ENCODE measurements at regions not wholly inside any gene's neighbourhood (a gene's known extent, or its start where the extent isn't known, plus 50 kb on each side); places are given as distances from the start of the nearest gene placed in this dataset.
"Not testable (repeated sequence)": the region's sequence is repeated elsewhere in the genome, so short reads cannot be mapped to it uniquely, and the experiment has no call there.

DNA sequence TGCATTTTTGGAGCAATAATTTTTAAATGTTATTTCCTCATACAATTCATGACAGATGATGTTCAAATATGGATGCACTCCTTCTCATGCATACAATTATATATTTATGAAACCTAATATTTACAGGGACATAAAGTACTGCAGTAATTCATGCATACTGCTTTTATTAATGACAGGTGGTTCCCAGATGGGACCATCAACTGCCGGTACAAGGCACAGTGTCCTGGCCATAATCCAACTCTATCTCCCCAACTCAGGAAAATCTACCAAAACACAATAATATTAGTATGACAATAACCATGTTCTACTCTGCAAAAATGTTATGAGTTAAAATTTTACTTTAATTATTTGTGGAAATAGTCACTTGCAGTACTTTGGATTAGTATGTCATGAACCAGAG is 77.8 kb downstream of the VIP start (continued):
- TF ChIP-seq ATF3 (IDR thresholded peaks at IDR 0.05) (no peak), YY1 (IDR thresholded peaks at IDR 0.05) (no peak), EGR1 (IDR thresholded peaks at IDR 0.05; ENCODE audit: low read depth in 2 of 2) (no peak)

DNA sequence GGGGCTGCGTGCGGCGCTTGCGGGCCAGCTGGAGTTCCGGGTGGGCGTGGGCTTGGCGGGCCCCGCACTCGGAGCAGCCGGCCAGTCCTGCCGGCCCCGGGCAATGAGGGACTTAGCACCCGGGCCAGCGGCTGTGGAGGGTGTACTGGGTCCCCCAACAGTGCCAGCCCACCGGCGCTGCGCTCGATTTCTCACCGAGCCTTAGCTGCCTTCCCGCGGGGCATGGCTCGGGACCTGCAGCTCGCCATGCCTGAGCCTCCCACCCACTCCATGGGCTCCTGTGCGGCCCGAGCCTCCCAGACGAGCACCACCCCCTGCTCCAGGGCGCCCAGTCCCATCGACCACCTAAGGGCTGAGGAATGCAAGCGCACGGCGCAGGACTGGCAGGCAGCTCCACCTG is 83.8 kb downstream of the VIP start:
- not testable (repeated sequence) for H3K36me3 ChIP-seq (ENCODE audit: control insufficient read depth in 4 of 4, insufficient read depth in 3 of 4, low read depth in 1 of 4, low read length in 3 of 4); H3K4me3 ChIP-seq (ENCODE audit: low read depth in 1 of 3, low read length in 3 of 3); H3K27ac ChIP-seq (ENCODE audit: low read depth in 1 of 2, low read length in 2 of 2); H3K9ac ChIP-seq (ENCODE audit: low read depth in 1 of 2, low read length in 2 of 2); H3K9me3 ChIP-seq (ENCODE audit: control insufficient read depth in 4 of 4, low read length in 3 of 4); H3K4me1 ChIP-seq (ENCODE audit: control insufficient read depth in 4 of 4, insufficient read depth in 4 of 4, low read length in 3 of 4); H3K27me3 ChIP-seq (ENCODE audit: control insufficient read depth in 4 of 4, insufficient read depth in 4 of 4, low read length in 3 of 4); DNase-seq (ENCODE audit: low spot score)
- 93% methylated on average over 31 of the region's 31 CpGs for WGBS

DNA sequence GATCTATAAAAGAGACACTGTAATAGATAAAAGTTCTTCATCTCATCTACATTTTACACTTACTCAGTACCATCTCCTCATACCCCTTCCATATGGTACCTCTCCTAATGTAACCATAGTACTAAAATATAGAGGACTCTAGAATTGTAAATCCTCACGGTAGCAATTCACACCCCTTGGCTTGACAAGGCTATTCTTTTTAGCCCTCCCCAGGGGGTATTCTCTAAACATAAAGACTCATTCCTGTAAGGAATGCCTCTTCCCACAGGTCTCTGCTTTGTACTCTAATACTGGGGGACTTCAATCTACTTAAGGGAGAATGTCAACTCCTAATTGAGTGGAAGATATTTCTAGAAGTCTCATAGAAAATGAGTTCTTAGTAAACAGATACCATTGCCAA is 85.9 kb downstream of the VIP start:
- Histone ChIP-seq H3K4me1 (ENCODE audit: control insufficient read depth in 4 of 4, insufficient read depth in 4 of 4, low read length in 3 of 4) (no peaks in the 10 kb centered on the region), H3K9me3 (ENCODE audit: control insufficient read depth in 4 of 4, low read length in 3 of 4) (no peaks in the 10 kb centered on the region), H3K9ac (ENCODE audit: low read depth in 1 of 2, low read length in 2 of 2) (no peak overlapping the region), H3K27me3 (ENCODE audit: control insufficient read depth in 4 of 4, insufficient read depth in 4 of 4, low read length in 3 of 4) (peaks cover 0 to 2% (median 0%) of the 10 kb centered on the region in 4 donors), H3K4me3 (ENCODE audit: low read depth in 1 of 3, low read length in 3 of 3) (no peak overlapping the region), H3K27ac (ENCODE audit: low read depth in 1 of 2, low read length in 2 of 2) (no peak overlapping the region), H3K36me3 (ENCODE audit: control insufficient read depth in 4 of 4, insufficient read depth in 3 of 4, low read depth in 1 of 4, low read length in 3 of 4) (no peaks in the 10 kb centered on the region)
- WGBS: 21% methylated on average over 1 of the region's 1 CpG
- DNase-seq (ENCODE audit: low spot score): no peak
- no peak for TF ChIP-seq HNF4A (conservative IDR thresholded peaks at IDR 0.05)
- TF ChIP-seq RXRA (IDR thresholded peaks at IDR 0.05): no peak
- TF ChIP-seq MAX (IDR thresholded peaks at IDR 0.05): no peak

GRCh38 chr6:152845421-152845820 is 94.8 kb downstream of the VIP start:
- H3K27ac ChIP-seq (ENCODE audit: low read depth in 1 of 2, low read length in 2 of 2): no peak overlapping the region
- no peaks in the 10 kb centered on the region for H3K36me3 ChIP-seq (ENCODE audit: control insufficient read depth in 4 of 4, insufficient read depth in 3 of 4, low read depth in 1 of 4, low read length in 3 of 4)
- H3K27me3 ChIP-seq (ENCODE audit: control insufficient read depth in 4 of 4, insufficient read depth in 4 of 4, low read length in 3 of 4): no peaks in the 10 kb centered on the region
- TF ChIP-seq TAF1 (conservative IDR thresholded peaks at IDR 0.05) (no peak), GABPA (IDR thresholded peaks at IDR 0.05 in 1 of 2, conservative IDR thresholded peaks at IDR 0.05 in 1 of 2) (no peak), YY1 (IDR thresholded peaks at IDR 0.05) (no peak), ZBTB33 (IDR thresholded peaks at IDR 0.05) (no peak)
- H3K9ac ChIP-seq (ENCODE audit: low read depth in 1 of 2, low read length in 2 of 2): no peak overlapping the region
- H3K4me3 ChIP-seq (ENCODE audit: low read depth in 1 of 3, low read length in 3 of 3): no peak overlapping the region
- H3K9me3 ChIP-seq (ENCODE audit: control insufficient read depth in 4 of 4, low read length in 3 of 4): peaks cover 0 to 3% (median 0%) of the 10 kb centered on the region in 4 donors
- H3K4me1 ChIP-seq (ENCODE audit: control insufficient read depth in 4 of 4, insufficient read depth in 4 of 4, low read length in 3 of 4): no peaks in the 10 kb centered on the region
- no peak for DNase-seq (ENCODE audit: low spot score)

DNA sequence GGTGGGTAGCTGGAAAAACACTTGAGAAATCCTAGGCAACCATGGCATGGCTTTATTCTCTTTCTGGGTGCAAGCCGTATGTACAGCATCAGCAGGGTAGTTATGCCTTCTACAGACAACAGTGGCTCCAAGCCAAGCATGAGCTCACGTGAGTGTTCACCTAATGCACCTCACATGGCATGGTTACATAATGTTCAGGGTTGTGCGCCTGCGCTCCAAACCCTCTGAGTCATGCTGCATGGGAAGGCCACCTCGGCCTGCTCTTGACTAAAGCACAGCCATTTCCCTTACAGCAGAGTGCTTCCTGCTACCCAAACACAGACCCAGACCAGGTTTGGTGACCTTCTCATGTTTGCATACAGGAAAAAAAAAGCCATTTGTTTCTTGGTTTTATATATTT is 96.2 kb downstream of the VIP start:
- Histone ChIP-seq H3K27me3 (ENCODE audit: control insufficient read depth in 4 of 4, insufficient read depth in 4 of 4, low read length in 3 of 4) (no peaks in the 10 kb centered on the region), H3K27ac (ENCODE audit: low read depth in 1 of 2, low read length in 2 of 2) (no peak overlapping the region), H3K36me3 (ENCODE audit: control insufficient read depth in 4 of 4, insufficient read depth in 3 of 4, low read depth in 1 of 4, low read length in 3 of 4) (no peaks in the 10 kb centered on the region), H3K9me3 (ENCODE audit: control insufficient read depth in 4 of 4, low read length in 3 of 4) (peaks cover 0 to 3% (median 0%) of the 10 kb centered on the region in 4 donors), H3K9ac (ENCODE audit: low read depth in 1 of 2, low read length in 2 of 2) (no peak overlapping the region), H3K4me3 (ENCODE audit: low read depth in 1 of 3, low read length in 3 of 3) (no peak overlapping the region), H3K4me1 (ENCODE audit: control insufficient read depth in 4 of 4, insufficient read depth in 4 of 4, low read length in 3 of 4) (no peaks in the 10 kb centered on the region)
- TF ChIP-seq ZBTB33 (IDR thresholded peaks at IDR 0.05) (no peak), CTCF (IDR thresholded peaks at IDR 0.05; ENCODE audit: low read depth, low read length, missing input control) (no peak), ATF3 (IDR thresholded peaks at IDR 0.05) (no peak), TAF1 (conservative IDR thresholded peaks at IDR 0.05) (no peak), FOXA1 (IDR thresholded peaks at IDR 0.05) (no peak), RXRA (IDR thresholded peaks at IDR 0.05) (no peak), EGR1 (IDR thresholded peaks at IDR 0.05; ENCODE audit: low read depth in 2 of 2) (no peak)
- no peak for DNase-seq (ENCODE audit: low spot score)
- WGBS: 86% methylated on average over 5 of the region's 5 CpGs
